ENCODE measurements at regions not wholly inside any gene's neighbourhood (a gene's known extent, or its start where the extent isn't known, plus 50 kb on each side); places are given as distances from the start of the nearest gene placed in this dataset.

GRCh38 chr12:13597166-13597565 is 384.2 kb downstream of the GRIN2B start:
- Histone ChIP-seq H3K36me3 (replicated peaks; ENCODE audit: insufficient read depth, low read depth) (no peaks in the 10 kb centered on the region), H3K9me2 (replicated peaks; ENCODE audit: insufficient read depth) (no peaks in the 10 kb centered on the region), H3K4me2 (no peak overlapping the region), H3K4me1 (ENCODE audit: insufficient read depth) (no peaks in the 10 kb centered on the region), H3K27ac (no peak overlapping the region), H3K79me2 (no peaks in the 10 kb centered on the region), H3K9me3 (ENCODE audit: low read depth) (no peaks in the 10 kb centered on the region), H2AFZ (no peak overlapping the region), H4K20me1 (ENCODE audit: insufficient read depth, poor library complexity, severe bottlenecking) (no peaks in the 10 kb centered on the region), H3K27me3 (no peaks in the 10 kb centered on the region), H3K4me3 (no peak overlapping the region)
- 83% methylated on average over 4 of the region's 4 CpGs for WGBS (ENCODE audit: low lambda C conversion rate, missing lambda C conversion rate)
- no peak for TF ChIP-seq CTCF (IDR thresholded peaks at IDR 0.05; ENCODE audit: poor library complexity)
- no peak for TF ChIP-seq EZH2 (IDR thresholded peaks at IDR 0.05; ENCODE audit: borderline replicate concordance)
- TF ChIP-seq EZH2phosphoT487 (IDR thresholded peaks at IDR 0.05; ENCODE audit: low read depth, severe bottlenecking, unreplicated experiment): no peak
- no peak for DNase-seq (ENCODE audit: low spot score)

GRCh38 chr12:13596714-13597113 is 384.7 kb downstream of the GRIN2B start:
- Histone ChIP-seq H4K20me1 (ENCODE audit: insufficient read depth, poor library complexity, severe bottlenecking) (no peaks in the 10 kb centered on the region), H3K27me3 (no peaks in the 10 kb centered on the region), H3K36me3 (replicated peaks; ENCODE audit: insufficient read depth, low read depth) (no peaks in the 10 kb centered on the region), H3K27ac (no peak overlapping the region), H3K4me1 (ENCODE audit: insufficient read depth) (no peaks in the 10 kb centered on the region), H3K4me2 (no peak overlapping the region), H3K79me2 (no peaks in the 10 kb centered on the region), H3K9me3 (ENCODE audit: low read depth) (no peaks in the 10 kb centered on the region), H2AFZ (no peak overlapping the region), H3K9me2 (replicated peaks; ENCODE audit: insufficient read depth) (no peaks in the 10 kb centered on the region), H3K4me3 (no peak overlapping the region)
- 71% methylated on average over 1 of the region's 1 CpG for WGBS (ENCODE audit: low lambda C conversion rate, missing lambda C conversion rate)
- TF ChIP-seq EZH2 (IDR thresholded peaks at IDR 0.05; ENCODE audit: borderline replicate concordance) (no peak), EZH2phosphoT487 (IDR thresholded peaks at IDR 0.05; ENCODE audit: low read depth, severe bottlenecking, unreplicated experiment) (no peak), CTCF (IDR thresholded peaks at IDR 0.05; ENCODE audit: poor library complexity) (no peak)
- no peak for DNase-seq (ENCODE audit: low spot score)

- Histone ChIP-seq H3K4me1 (ENCODE audit: insufficient read depth) (no peaks in the 10 kb centered on the region), H3K4me2 (no peak overlapping the region), H3K27me3 (no peaks in the 10 kb centered on the region), H3K4me3 (no peak overlapping the region), H3K9me3 (ENCODE audit: low read depth) (no peaks in the 10 kb centered on the region), H3K36me3 (replicated peaks; ENCODE audit: insufficient read depth, low read depth) (no peaks in the 10 kb centered on the region), H2AFZ (no peak overlapping the region), H3K27ac (no peak overlapping the region), H3K79me2 (no peaks in the 10 kb centered on the region), H3K9me2 (replicated peaks; ENCODE audit: insufficient read depth) (no peaks in the 10 kb centered on the region), H4K20me1 (ENCODE audit: insufficient read depth, poor library complexity, severe bottlenecking) (no peaks in the 10 kb centered on the region)
- no peak for TF ChIP-seq CTCF (IDR thresholded peaks at IDR 0.05; ENCODE audit: poor library complexity)
- TF ChIP-seq EZH2 (IDR thresholded peaks at IDR 0.05; ENCODE audit: borderline replicate concordance): no peak
- no peak for TF ChIP-seq EZH2phosphoT487 (IDR thresholded peaks at IDR 0.05; ENCODE audit: low read depth, severe bottlenecking, unreplicated experiment)
- WGBS (ENCODE audit: low lambda C conversion rate, missing lambda C conversion rate): 78% methylated on average over 2 of the region's 2 CpGs
- no peak for DNase-seq (ENCODE audit: low spot score)
Measured at GRCh38 chr12:13595536-13596443, 385.6 kb downstream of the GRIN2B start.
